Activated naive CD4-positive, alpha-beta T cell (primary cell): ENCODE measurements at regions not wholly inside any gene's neighbourhood (a gene's known extent, or its start where the extent isn't known, plus 50 kb on each side); places are given as distances from the start of the nearest gene placed in this dataset.
"Not testable (repeated sequence)": the region's sequence is repeated elsewhere in the genome, so short reads cannot be mapped to it uniquely, and the experiment has no call there.

Experiments used
- DNase-seq, 4 experiments: peaks; one replicate each; lab custom pipeline; 2025; lab: John Stamatoyannopoulos, UW

GRCh38 chr2:37722971-37723370 lies 51.5 kb upstream of the CDC42EP3 start:
- DNase-seq = not testable (repeated sequence)

- no peak for DNase-seq
These were observed 58.8 kb upstream of the CDC42EP3 start for GRCh38 chr2:37730037-37730818.

- DNase-seq = not testable (repeated sequence)
These were observed 61.0 kb upstream of the CDC42EP3 start for GRCh38 chr2:37732412-37732811.

- no peak for DNase-seq
These were observed 61.8 kb upstream of the CDC42EP3 start for GRCh38 chr2:37733251-37733650.

GRCh38 chr2:37733955-37734354 lies 62.5 kb upstream of the CDC42EP3 start:
- DNase-seq = not testable (repeated sequence)

GRCh38 chr2:37734891-37735523 lies 63.6 kb upstream of the CDC42EP3 start:
- DNase-seq = not testable (repeated sequence)

- not testable (repeated sequence) for DNase-seq
These were observed 64.1 kb upstream of the CDC42EP3 start for GRCh38 chr2:37735524-37735910.

GRCh38 chr2:37737507-37737906 lies 66.1 kb upstream of the CDC42EP3 start:
- DNase-seq = no peak

- no peak for DNase-seq
These were observed 66.9 kb upstream of the CDC42EP3 start for GRCh38 chr2:37738266-37738885.

- DNase-seq = no peak
These were observed 67.7 kb upstream of the CDC42EP3 start for GRCh38 chr2:37739153-37739552.

GRCh38 chr2:37740164-37740739 lies 68.8 kb upstream of the CDC42EP3 start:
- DNase-seq = no peak

- no peak for DNase-seq
These were observed 70.8 kb upstream of the CDC42EP3 start for GRCh38 chr2:37742286-37742685.

GRCh38 chr2:37744010-37744409 lies 72.6 kb upstream of the CDC42EP3 start:
- DNase-seq = no peak

GRCh38 chr2:37744961-37745360 lies 73.5 kb upstream of the CDC42EP3 start:
- not testable (repeated sequence) for DNase-seq

- DNase-seq = not testable (repeated sequence)
These were observed 74.6 kb upstream of the CDC42EP3 start for GRCh38 chr2:37746011-37746410.

GRCh38 chr2:37746883-37747282 lies 75.4 kb upstream of the CDC42EP3 start:
- DNase-seq = no peak

- no peak for DNase-seq
These were observed 77.1 kb upstream of the CDC42EP3 start for GRCh38 chr2:37748541-37748940.

- not testable (repeated sequence) for DNase-seq
These were observed 78.8 kb upstream of the CDC42EP3 start for GRCh38 chr2:37750286-37750685.

- no peak for DNase-seq
These were observed 81.3 kb upstream of the CDC42EP3 start for GRCh38 chr2:37752766-37753165.

GRCh38 chr2:37753758-37754157 lies 82.3 kb upstream of the CDC42EP3 start:
- DNase-seq = no peak

GRCh38 chr2:37755961-37756559 lies 84.6 kb upstream of the CDC42EP3 start:
- DNase-seq = not testable (repeated sequence)

- not testable (repeated sequence) for DNase-seq
These were observed 86.0 kb upstream of the CDC42EP3 start for GRCh38 chr2:37757456-37757855.
